IMR-90 (cell line): ENCODE measurements at regions not wholly inside any gene's neighbourhood (a gene's known extent, or its start where the extent isn't known, plus 50 kb on each side); places are given as distances from the start of the nearest gene placed in this dataset.

ENCODE experiments used
- ATAC-seq: fragments of 200-7000 bp; cut with Tn5 transposase; 2 replicates; pipeline ENCODE4 v1.9.1; 2020; ENCODE audit warnings: low read depth, mild to moderate bottlenecking, moderate library complexity
- BruUV-seq: library from RNA; stranded (reverse); fragments of 400-500 nt; replicated peaks from 2 replicates; lab custom pipeline; 2021; lab: Mats Ljungman, UMichigan
- CTCF ChIA-PET: fragments of 300-600 bp; formaldehyde crosslinking; extraction: SDS; loops from one replicate; lab custom pipeline; 2021; ENCODE audit warnings: antibody characterized with exemption; lab: Yijun Ruan, JAX
- POLR2A ChIA-PET: fragments of 300-600 bp; sonication (Branson Sonifier 250); formaldehyde crosslinking; loops from one replicate; lab custom pipeline; 2022; ENCODE audit warnings: antibody characterized with exemption; ENCODE audit not compliant: unreplicated experiment; lab: Charles Lee
- DNase-seq: peaks from one replicate; pipeline ENCODE4 v3.0.0; 2013
- H2AFZ ChIP-seq: replicated peaks from 2 replicates; pipeline ENCODE3; 2013; ENCODE audit warnings: low read length, mild to moderate bottlenecking; ENCODE audit not compliant: poor library complexity
- H2AK5ac ChIP-seq: 2 replicates; pipeline ENCODE4 v1.6.1; 2013; ENCODE audit warnings: low read depth, low read length, inconsistent platforms
- H2AK9ac ChIP-seq: replicated peaks from 2 replicates; pipeline ENCODE3; 2013; ENCODE audit warnings: mild to moderate bottlenecking, low read depth, low read length, moderate library complexity; ENCODE audit not compliant: poor library complexity
- H2BK120ac ChIP-seq: 2 replicates; pipeline ENCODE4 v1.6.1; 2013; ENCODE audit warnings: low read depth, low read length, inconsistent platforms
- H2BK15ac ChIP-seq: 3 replicates; pipeline ENCODE4 v1.6.1; 2013; ENCODE audit warnings: low read depth, low read length, inconsistent platforms
- H2BK20ac ChIP-seq: 2 replicates; pipeline ENCODE4 v1.6.1; 2013; ENCODE audit warnings: low read depth, mild to moderate bottlenecking, inconsistent platforms, low read length, moderate library complexity
- H2BK5ac ChIP-seq: 2 replicates; pipeline ENCODE4 v1.6.1; 2013; ENCODE audit warnings: mild to moderate bottlenecking, low read depth, low read length, inconsistent platforms; ENCODE audit not compliant: poor library complexity, severe bottlenecking
- H3K14ac ChIP-seq: replicated peaks from 2 replicates; pipeline ENCODE4 v1.6.1; 2013; ENCODE audit warnings: low read depth, low read length, inconsistent platforms
- H3K18ac ChIP-seq: 2 replicates; pipeline ENCODE4 v1.6.1; 2013; ENCODE audit warnings: low read depth, low read length, control low read depth
- H3K23ac ChIP-seq: 2 replicates; pipeline ENCODE4 v1.6.1; 2013; ENCODE audit warnings: low read depth, low read length, inconsistent platforms
- H3K27ac ChIP-seq: 2 replicates; pipeline ENCODE4 v1.5.1; 2013; ENCODE audit warnings: mild to moderate bottlenecking, control low read depth, low read length; ENCODE audit not compliant: insufficient read depth
- H3K27me3 ChIP-seq: 2 replicates; pipeline ENCODE4 v1.6.1; 2013; ENCODE audit warnings: low read length; ENCODE audit not compliant: control insufficient read depth, insufficient read depth
- H3K36me3 ChIP-seq: 2 replicates; pipeline ENCODE4 v1.6.1; 2013; ENCODE audit warnings: low read length, mixed read lengths; ENCODE audit not compliant: control insufficient read depth, insufficient read depth
- H3K4ac ChIP-seq: 2 replicates; pipeline ENCODE4 v1.6.1; 2013; ENCODE audit warnings: low read depth, low read length, inconsistent platforms
- H3K4me1 ChIP-seq: 2 replicates; pipeline ENCODE4 v1.6.1; 2013; ENCODE audit warnings: low read length, mixed read lengths; ENCODE audit not compliant: control insufficient read depth, insufficient read depth
- H3K4me2 ChIP-seq: 2 replicates; pipeline ENCODE4 v1.6.1; 2013; ENCODE audit warnings: low read depth, mild to moderate bottlenecking, control low read depth, low read length, moderate library complexity
- H3K4me3 ChIP-seq: 2 replicates; pipeline ENCODE4 v1.5.1; 2013; ENCODE audit warnings: low read depth, mild to moderate bottlenecking, control low read depth, low read length, moderate library complexity; ENCODE audit not compliant: insufficient read depth
- H3K56ac ChIP-seq: 2 replicates; pipeline ENCODE4 v1.6.1; 2013; ENCODE audit warnings: low read length, inconsistent platforms; ENCODE audit not compliant: insufficient read depth; ENCODE audit errors: extremely low read depth
- H3K79me1 ChIP-seq, 2 experiments: 2 replicates each; pipeline ENCODE4 v1.6.1; 2013; ENCODE audit warnings: low read length in 2 of 2, inconsistent platforms in 1 of 2, low read depth in 1 of 2
- H3K9ac ChIP-seq: 2 replicates; pipeline ENCODE4 v1.6.1; 2013; ENCODE audit warnings: low read depth, low read length, control low read depth
- H3K9me1 ChIP-seq: 2 replicates; pipeline ENCODE4 v1.6.1; 2013; ENCODE audit warnings: low read length, inconsistent platforms; ENCODE audit not compliant: insufficient read depth
- H3K9me3 ChIP-seq: 2 replicates; pipeline ENCODE4 v1.6.1; 2013; ENCODE audit warnings: low read length; ENCODE audit not compliant: control insufficient read depth, insufficient read depth
- H4K20me1 ChIP-seq: 2 replicates; pipeline ENCODE4 v1.6.1; 2013; ENCODE audit warnings: low read length, inconsistent platforms; ENCODE audit not compliant: insufficient read depth
- H4K5ac ChIP-seq: 2 replicates; pipeline ENCODE4 v1.6.1; 2013; ENCODE audit warnings: mild to moderate bottlenecking, low read depth, low read length, control low read depth
- H4K8ac ChIP-seq, 2 experiments: 2 replicates each; pipeline ENCODE4 v1.6.1; 2013; ENCODE audit warnings: low read depth in 2 of 2, low read length in 2 of 2, control low read depth in 1 of 2, inconsistent platforms in 1 of 2
- H4K91ac ChIP-seq: 2 replicates; pipeline ENCODE4 v1.6.1; 2013; ENCODE audit warnings: low read depth, low read length, inconsistent platforms; ENCODE audit not compliant: insufficient read depth
- BHLHE40 ChIP-seq: fragments of 150-350 bp; IDR thresholded peaks from 2 replicates; pipeline ENCODE4 v1.6.1; 2016; ENCODE audit warnings: mild to moderate bottlenecking, low read depth, low read length
- CEBPB ChIP-seq: IDR thresholded peaks from 2 replicates; pipeline ENCODE4 v1.6.1; 2012; ENCODE audit warnings: low read depth, low read length, improper control_type of control experiment
- CHD1 ChIP-seq: IDR thresholded peaks from 2 replicates; pipeline ENCODE4 v1.6.1; 2012; ENCODE audit warnings: low read depth, low read length, improper control_type of control experiment
- FOS ChIP-seq: fragments of 150-350 bp; IDR thresholded peaks from 2 replicates; pipeline ENCODE4 v1.6.1; 2016; ENCODE audit warnings: low read depth, low read length
- MAFK ChIP-seq: IDR thresholded peaks from 2 replicates; pipeline ENCODE4 v1.6.1; 2012; ENCODE audit warnings: low read depth, low read length, improper control_type of control experiment
- MAZ ChIP-seq: IDR thresholded peaks from 2 replicates; pipeline ENCODE4 v1.6.1; 2012; ENCODE audit warnings: low read depth, mild to moderate bottlenecking, low read length, improper control_type of control experiment, moderate library complexity, borderline replicate concordance
- MXI1 ChIP-seq: IDR thresholded peaks from 2 replicates; pipeline ENCODE4 v1.6.1; 2012; ENCODE audit warnings: low read depth, mild to moderate bottlenecking, low read length, moderate library complexity, borderline replicate concordance
- NFE2L2 ChIP-seq: fragments of 150-350 bp; IDR thresholded peaks from 2 replicates; pipeline ENCODE4 v1.6.1; 2016; ENCODE audit warnings: low read depth, mild to moderate bottlenecking, low read length
- POLR2A ChIP-seq: IDR thresholded peaks from 2 replicates; pipeline ENCODE4 v1.6.1; 2012; ENCODE audit warnings: mild to moderate bottlenecking, low read depth, low read length
- RAD21 ChIP-seq: IDR thresholded peaks from 2 replicates; pipeline ENCODE4 v1.6.1; 2012; ENCODE audit warnings: low read length, improper control_type of control experiment
- RCOR1 ChIP-seq: IDR thresholded peaks from 2 replicates; pipeline ENCODE4 v1.6.1; 2012; ENCODE audit warnings: mild to moderate bottlenecking, low read length, improper control_type of control experiment; ENCODE audit not compliant: insufficient replicate concordance
- RFX5 ChIP-seq: IDR thresholded peaks from 2 replicates; pipeline ENCODE4 v1.8.0; 2012; ENCODE audit warnings: low read depth, mild to moderate bottlenecking, low read length, moderate library complexity
- SMC3 ChIP-seq: fragments of 150-350 bp; IDR thresholded peaks from 2 replicates; pipeline ENCODE4 v1.6.1; 2016; ENCODE audit warnings: low read depth, mild to moderate bottlenecking, antibody characterized with exemption, low read length, moderate library complexity
- dilution Hi-C: fragments of 300-500 bp; cut with HindIII; formaldehyde crosslinking; loops from one replicate; pipeline ENCODE4 v1.14.3; 2018; ENCODE audit warnings: low sequenced_read_pairs; ENCODE audit not compliant: unreplicated experiment
- in situ Hi-C: fragments of 300-500 bp; cut with MboI; formaldehyde crosslinking; loops from 3 replicates; pipeline ENCODE4 v1.14.3; 2019; ENCODE audit warnings: low sequenced_read_pairs, inconsistent platforms, mixed read lengths
- intact Hi-C: fragments of 100-400 bp; cut with micrococcal nuclease; formaldehyde crosslinking; loops from 2 replicates; pipeline ENCODE4 v1.10.0; 2022
- TF ChIP-seq, protein P1 (sequence below): fragments of 150-350 bp; IDR thresholded peaks from 2 replicates; pipeline ENCODE4 v1.6.1; 2017; ENCODE audit warnings: mild to moderate bottlenecking, antibody characterized with exemption, low read length, low read depth
- TF ChIP-seq, protein P2 (sequence below): fragments of 150-350 bp; IDR thresholded peaks from 2 replicates; pipeline ENCODE4 v1.6.1; 2016; ENCODE audit warnings: low read depth, mild to moderate bottlenecking, low read length, moderate library complexity, borderline replicate concordance
- TF ChIP-seq, protein P3 (sequence below): conservative IDR thresholded peaks from 2 replicates; pipeline ENCODE4 v1.5.1; 2012; ENCODE audit warnings: mild to moderate bottlenecking, low read depth, low read length, improper control_type of control experiment

DNA sequence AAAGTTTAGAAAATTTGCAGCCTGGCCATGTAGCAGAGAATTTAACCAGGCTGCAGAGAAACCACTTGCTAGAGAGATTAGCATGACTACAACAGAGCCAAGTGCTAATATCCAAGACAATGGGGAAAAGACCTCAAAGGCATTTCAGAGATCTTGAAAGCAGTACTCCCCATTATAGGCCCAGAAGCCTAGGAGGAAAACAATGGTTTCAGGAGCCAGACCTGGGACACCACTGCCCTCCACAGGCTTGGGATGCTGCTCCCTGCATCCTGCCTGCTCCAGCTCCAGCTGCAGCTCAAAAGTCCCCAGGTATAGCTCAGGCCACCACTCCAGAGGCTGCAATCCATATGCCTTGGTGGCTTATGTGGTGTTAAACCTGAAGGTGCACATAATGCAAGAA, 101.5 kb upstream of the TMEM72 start:
- H4K8ac ChIP-seq: no peak overlapping the region
- H2BK15ac ChIP-seq: no peak overlapping the region
- no peaks in the 10 kb centered on the region for H3K9me3 ChIP-seq
- no peak overlapping the region for H3K56ac ChIP-seq
- DNase-seq (no peak), ATAC-seq (no peak)
- no peak overlapping the region for H3K4me3 ChIP-seq
- intact Hi-C loops: no loop called here
- no TSS peak for BruUV-seq
- H3K9me1 ChIP-seq: peaks cover 10% of the 10 kb centered on the region; the same call in 1 of the 2 replicates
- no peaks in the 10 kb centered on the region for H3K79me1 ChIP-seq
- no peaks in the 10 kb centered on the region for H3K27me3 ChIP-seq
- POLR2A ChIA-PET: no interaction called here
- H3K36me3 ChIP-seq: no peaks in the 10 kb centered on the region
- H3K18ac ChIP-seq: no peak overlapping the region
- CTCF ChIA-PET: no interaction called here
- dilution Hi-C loops: no loop called here
- H3K14ac ChIP-seq: no peak overlapping the region
- H4K20me1 ChIP-seq: no peaks in the 10 kb centered on the region
- no peak overlapping the region for H2AK5ac ChIP-seq
- in situ Hi-C loops: no loop called here
- no peak overlapping the region for H3K4me2 ChIP-seq
- H2AK9ac ChIP-seq: no peak overlapping the region
- no peak overlapping the region for H4K5ac ChIP-seq
- H3K4ac ChIP-seq: no peak overlapping the region
- H3K9ac ChIP-seq: no peak overlapping the region
- H2BK5ac ChIP-seq: no peak overlapping the region
- no peak overlapping the region for H2BK120ac ChIP-seq
- TF ChIP-seq CEBPB (no peak), RAD21 (no peak), BHLHE40 (no peak), RFX5 (no peak), NFE2L2 (no peak), CHD1 (no peak), MAZ (no peak), POLR2A (no peak), MXI1 (no peak), RCOR1 (no peak), FOS (no peak), MAFK (no peak), SMC3 (no peak)
- TF ChIP-seq, protein P1, sequence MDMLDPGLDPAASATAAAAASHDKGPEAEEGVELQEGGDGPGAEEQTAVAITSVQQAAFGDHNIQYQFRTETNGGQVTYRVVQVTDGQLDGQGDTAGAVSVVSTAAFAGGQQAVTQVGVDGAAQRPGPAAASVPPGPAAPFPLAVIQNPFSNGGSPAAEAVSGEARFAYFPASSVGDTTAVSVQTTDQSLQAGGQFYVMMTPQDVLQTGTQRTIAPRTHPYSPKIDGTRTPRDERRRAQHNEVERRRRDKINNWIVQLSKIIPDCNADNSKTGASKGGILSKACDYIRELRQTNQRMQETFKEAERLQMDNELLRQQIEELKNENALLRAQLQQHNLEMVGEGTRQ: no peak
- TF ChIP-seq, protein P2, sequence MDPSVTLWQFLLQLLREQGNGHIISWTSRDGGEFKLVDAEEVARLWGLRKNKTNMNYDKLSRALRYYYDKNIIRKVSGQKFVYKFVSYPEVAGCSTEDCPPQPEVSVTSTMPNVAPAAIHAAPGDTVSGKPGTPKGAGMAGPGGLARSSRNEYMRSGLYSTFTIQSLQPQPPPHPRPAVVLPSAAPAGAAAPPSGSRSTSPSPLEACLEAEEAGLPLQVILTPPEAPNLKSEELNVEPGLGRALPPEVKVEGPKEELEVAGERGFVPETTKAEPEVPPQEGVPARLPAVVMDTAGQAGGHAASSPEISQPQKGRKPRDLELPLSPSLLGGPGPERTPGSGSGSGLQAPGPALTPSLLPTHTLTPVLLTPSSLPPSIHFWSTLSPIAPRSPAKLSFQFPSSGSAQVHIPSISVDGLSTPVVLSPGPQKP: no peak
- TF ChIP-seq, protein P3, sequence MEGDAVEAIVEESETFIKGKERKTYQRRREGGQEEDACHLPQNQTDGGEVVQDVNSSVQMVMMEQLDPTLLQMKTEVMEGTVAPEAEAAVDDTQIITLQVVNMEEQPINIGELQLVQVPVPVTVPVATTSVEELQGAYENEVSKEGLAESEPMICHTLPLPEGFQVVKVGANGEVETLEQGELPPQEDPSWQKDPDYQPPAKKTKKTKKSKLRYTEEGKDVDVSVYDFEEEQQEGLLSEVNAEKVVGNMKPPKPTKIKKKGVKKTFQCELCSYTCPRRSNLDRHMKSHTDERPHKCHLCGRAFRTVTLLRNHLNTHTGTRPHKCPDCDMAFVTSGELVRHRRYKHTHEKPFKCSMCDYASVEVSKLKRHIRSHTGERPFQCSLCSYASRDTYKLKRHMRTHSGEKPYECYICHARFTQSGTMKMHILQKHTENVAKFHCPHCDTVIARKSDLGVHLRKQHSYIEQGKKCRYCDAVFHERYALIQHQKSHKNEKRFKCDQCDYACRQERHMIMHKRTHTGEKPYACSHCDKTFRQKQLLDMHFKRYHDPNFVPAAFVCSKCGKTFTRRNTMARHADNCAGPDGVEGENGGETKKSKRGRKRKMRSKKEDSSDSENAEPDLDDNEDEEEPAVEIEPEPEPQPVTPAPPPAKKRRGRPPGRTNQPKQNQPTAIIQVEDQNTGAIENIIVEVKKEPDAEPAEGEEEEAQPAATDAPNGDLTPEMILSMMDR: no peak
- no peak overlapping the region for H3K23ac ChIP-seq
- H3K27ac ChIP-seq: no peak overlapping the region
- H4K91ac ChIP-seq: no peak overlapping the region
- H2AFZ ChIP-seq: no peak overlapping the region
- no peak overlapping the region for H2BK20ac ChIP-seq
- H3K4me1 ChIP-seq: peaks cover 5% of the 10 kb centered on the region; the same call in 1 of the 2 replicates
